Endothelial cell of umbilical vein (primary cell): ENCODE measurements at regions not wholly inside any gene's neighbourhood (a gene's known extent, or its start where the extent isn't known, plus 50 kb on each side); places are given as distances from the start of the nearest gene placed in this dataset.

Experiments
- BruUV-seq: library from RNA; stranded (reverse); fragments of 400-500 nt; replicated peaks from 2 replicates; lab custom pipeline; 2021; lab: Mats Ljungman, UMichigan
- CTCF ChIA-PET: fragments of 300-600, 350-600 bp; sonication (Branson Sonifier 250); formaldehyde crosslinking; loops from one replicate; lab custom pipeline; 2021; ENCODE audit warnings: antibody characterized with exemption, inconsistent platforms; lab: Charles Lee
- POLR2A ChIA-PET: fragments of 300-600, 350-600 bp; sonication (Branson Sonifier 250); formaldehyde crosslinking; loops from one replicate; lab custom pipeline; 2021; ENCODE audit warnings: antibody characterized with exemption, inconsistent platforms; lab: Charles Lee
- DNase-seq: peaks from one replicate; pipeline ENCODE4 v3.0.0-alpha.2; 2011; ENCODE audit warnings: low read depth, low spot score
- FAIRE-seq: peaks from 2 replicates; lab custom pipeline; 2011; peaks lifted over from hg19 to GRCh38; lab: Jason Lieb, UNC
- H2AFZ ChIP-seq: 2 replicates; pipeline ENCODE4 v1.6.0; 2012; ENCODE audit warnings: low read depth, low read length, control low read depth, inconsistent platforms
- H3K27ac ChIP-seq: 2 replicates; pipeline ENCODE4 v1.5.1; 2011; ENCODE audit warnings: low read depth, mild to moderate bottlenecking, control low read depth, low read length, moderate library complexity; ENCODE audit not compliant: insufficient read depth
- H3K27me3 ChIP-seq, 2 experiments: 2 replicates each; pipeline versions ENCODE4 v1.6.0 to v1.6.1; 2011; ENCODE audit warnings: low read length in 2 of 2, mixed read lengths in 1 of 2; ENCODE audit not compliant: control insufficient read depth in 2 of 2, insufficient read depth in 2 of 2
- H3K36me3 ChIP-seq, 2 experiments: 2 replicates in 1 of 2; 3 replicates in 1 of 2; pipeline ENCODE4 v1.5.1; 2011; ENCODE audit warnings: low read length in 2 of 2, mild to moderate bottlenecking in 1 of 2, moderate library complexity in 1 of 2; ENCODE audit not compliant: control insufficient read depth in 2 of 2, insufficient read depth in 2 of 2; ENCODE audit errors: extremely low read depth in 1 of 2
- H3K4me1 ChIP-seq: 3 replicates; pipeline ENCODE4 v1.5.1; 2011; ENCODE audit warnings: mild to moderate bottlenecking, low read length; ENCODE audit not compliant: control insufficient read depth, insufficient read depth; ENCODE audit errors: extremely low read depth
- H3K4me2 ChIP-seq: 2 replicates; pipeline ENCODE4 v1.6.1; 2011; ENCODE audit warnings: low read length, control low read depth, mixed read lengths; ENCODE audit not compliant: insufficient read depth
- H3K4me3 ChIP-seq, 3 experiments: fragments of 200-600 bp in 1 of 3; sonication (generic), shearing (Covaris generic) in 1 of 3; replicated peaks in 1 of 3; 2 replicates each; pipeline ENCODE4 v1.5.1; 2011 to 2016; ENCODE audit warnings: control low read depth in 3 of 3, low read length in 3 of 3, mild to moderate bottlenecking in 2 of 3, inconsistent platforms in 1 of 3, low read depth in 1 of 3, moderate library complexity in 1 of 3; ENCODE audit not compliant: insufficient read depth in 1 of 3
- H3K79me2 ChIP-seq: 2 replicates; pipeline ENCODE4 v1.6.0; 2012; ENCODE audit warnings: low read length, inconsistent platforms; ENCODE audit not compliant: control insufficient read depth, insufficient read depth
- H3K9ac ChIP-seq: replicated peaks from 2 replicates; pipeline ENCODE3; 2011; ENCODE audit warnings: low read length, control low read depth; ENCODE audit not compliant: insufficient read depth; ENCODE audit errors: extremely low read depth
- H3K9me1 ChIP-seq: replicated peaks from 3 replicates; pipeline ENCODE4 v1.6.0; 2011; ENCODE audit warnings: mild to moderate bottlenecking, low read length; ENCODE audit not compliant: control insufficient read depth, insufficient read depth; ENCODE audit errors: extremely low read depth
- H3K9me3 ChIP-seq: replicated peaks from 2 replicates; pipeline ENCODE4 v1.5.1; 2012; ENCODE audit warnings: low read length, inconsistent platforms; ENCODE audit not compliant: control insufficient read depth, insufficient read depth
- H4K20me1 ChIP-seq: replicated peaks from 2 replicates; pipeline ENCODE3; 2011; ENCODE audit warnings: mild to moderate bottlenecking, low read length; ENCODE audit not compliant: control insufficient read depth, insufficient read depth; ENCODE audit errors: extremely low read depth
- EZH2 ChIP-seq: IDR thresholded peaks from 2 replicates; pipeline ENCODE4 v1.6.1; 2012; ENCODE audit warnings: borderline replicate concordance, low read depth, mild to moderate bottlenecking, moderate library complexity, low read length, inconsistent platforms; ENCODE audit not compliant: severe bottlenecking
- FOS ChIP-seq: IDR thresholded peaks from 2 replicates; pipeline ENCODE4 v1.6.1; 2011; ENCODE audit warnings: mild to moderate bottlenecking, low read length, moderate library complexity, borderline replicate concordance; ENCODE audit not compliant: insufficient read depth
- GATA2 ChIP-seq: IDR thresholded peaks from 2 replicates; pipeline ENCODE4 v1.7.0; 2011; ENCODE audit warnings: low read depth, mild to moderate bottlenecking, moderate library complexity, mixed read lengths, low read length; ENCODE audit not compliant: insufficient read length, insufficient read depth
- JUN ChIP-seq: IDR thresholded peaks from 2 replicates; pipeline ENCODE4 v1.6.1; 2011; ENCODE audit warnings: borderline replicate concordance, low read depth; ENCODE audit not compliant: insufficient read length, insufficient read depth
- MYC ChIP-seq: IDR thresholded peaks from one replicate; pipeline ENCODE4 v1.6.1; 2011; ENCODE audit warnings: mild to moderate bottlenecking, low read depth, low read length
- POLR2A ChIP-seq: IDR thresholded peaks from 2 replicates; pipeline ENCODE4 v1.6.1; 2012; ENCODE audit warnings: low read depth, mild to moderate bottlenecking, control low read depth, low read length
- POLR2AphosphoS5 ChIP-seq: IDR thresholded peaks from 2 replicates; pipeline ENCODE4 v1.6.1; 2012; ENCODE audit warnings: low read depth, mild to moderate bottlenecking, control low read depth, low read length, moderate library complexity; ENCODE audit not compliant: insufficient read depth
- dilution Hi-C: fragments of 300-500 bp; cut with MboI; formaldehyde crosslinking; loops from one replicate; pipeline ENCODE4 v1.15.0; 2019; ENCODE audit warnings: low sequenced_read_pairs; ENCODE audit not compliant: extremely low pct_ligation_motif_present
- intact Hi-C: fragments of 100-400 bp; cut with micrococcal nuclease; formaldehyde crosslinking; loops from one replicate; pipeline ENCODE4 v1.10.0; 2022
- TF ChIP-seq, protein P1 (sequence below), 2 donors: IDR thresholded peaks; 1 replicate in 1 of 2; 2 replicates in 1 of 2; pipeline ENCODE4 v1.5.1; 2011; ENCODE audit warnings: low read length in 2 of 2, mild to moderate bottlenecking in 2 of 2, moderate library complexity in 2 of 2, control low read depth in 1 of 2, inconsistent platforms in 1 of 2, low read depth in 1 of 2; ENCODE audit not compliant: insufficient read depth in 1 of 2; ENCODE audit errors: extremely low read depth in 1 of 2
- TF ChIP-seq, protein P2 (sequence below): IDR thresholded peaks from 2 replicates; pipeline ENCODE4 v1.6.1; 2011; ENCODE audit not compliant: insufficient read depth, insufficient read length

DNA sequence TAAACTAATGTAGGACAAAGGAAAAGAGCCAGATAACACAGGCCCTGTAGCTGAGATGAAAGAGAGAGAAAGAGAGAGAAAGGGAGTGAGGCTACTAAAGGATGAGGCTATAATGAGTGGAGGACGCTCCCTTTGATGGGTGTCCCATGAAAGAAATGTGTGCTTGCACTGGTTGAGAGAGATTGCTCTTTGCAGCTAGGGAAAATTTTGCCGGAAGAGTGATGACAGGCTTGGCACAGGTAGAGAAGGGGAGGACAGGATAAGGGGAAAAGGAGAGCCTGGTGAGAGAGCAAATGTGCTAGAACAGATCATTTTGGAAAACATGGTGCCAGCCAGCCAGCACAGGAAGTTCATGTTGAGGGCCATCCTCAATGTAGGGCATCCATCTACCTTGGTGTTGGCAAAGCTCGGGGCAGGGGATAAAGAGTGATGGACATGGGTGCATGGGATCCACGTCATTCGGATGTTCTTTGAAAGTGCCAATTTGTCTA lies 248.6 kb downstream of the BTG1 start:
- Histone ChIP-seq H3K4me1 (no peaks in the 10 kb centered on the region), H3K27me3 (no peaks in the 10 kb centered on the region), H3K4me3 (no peak overlapping the region), H3K79me2 (no peaks in the 10 kb centered on the region), H3K9ac (no peak overlapping the region), H3K36me3 (no peaks in the 10 kb centered on the region), H4K20me1 (no peaks in the 10 kb centered on the region), H2AFZ (no peak overlapping the region), H3K4me2 (no peak overlapping the region), H3K27ac (no peak overlapping the region), H3K9me3 (no peaks in the 10 kb centered on the region), H3K9me1 (no peaks in the 10 kb centered on the region)
- FAIRE-seq (no peak), DNase-seq (no peak)
- intact Hi-C loops = no loop called here
- BruUV-seq = no TSS peak
- dilution Hi-C loops = no loop called here
- ChIA-PET POLR2A (interaction anchor here (0.6 kb wide), 1 partner anchor 365 kb away, joined by 4 read pairs; no protein-coding TSS in a partner anchor), CTCF (interaction anchor here (1.6 kb wide), 1 partner anchor 13 kb away, joined by 5 read pairs; no protein-coding TSS in a partner anchor)
- TF ChIP-seq GATA2 = no peak
- no peak for TF ChIP-seq JUN
- no peak for TF ChIP-seq MYC
- TF ChIP-seq, protein P1, sequence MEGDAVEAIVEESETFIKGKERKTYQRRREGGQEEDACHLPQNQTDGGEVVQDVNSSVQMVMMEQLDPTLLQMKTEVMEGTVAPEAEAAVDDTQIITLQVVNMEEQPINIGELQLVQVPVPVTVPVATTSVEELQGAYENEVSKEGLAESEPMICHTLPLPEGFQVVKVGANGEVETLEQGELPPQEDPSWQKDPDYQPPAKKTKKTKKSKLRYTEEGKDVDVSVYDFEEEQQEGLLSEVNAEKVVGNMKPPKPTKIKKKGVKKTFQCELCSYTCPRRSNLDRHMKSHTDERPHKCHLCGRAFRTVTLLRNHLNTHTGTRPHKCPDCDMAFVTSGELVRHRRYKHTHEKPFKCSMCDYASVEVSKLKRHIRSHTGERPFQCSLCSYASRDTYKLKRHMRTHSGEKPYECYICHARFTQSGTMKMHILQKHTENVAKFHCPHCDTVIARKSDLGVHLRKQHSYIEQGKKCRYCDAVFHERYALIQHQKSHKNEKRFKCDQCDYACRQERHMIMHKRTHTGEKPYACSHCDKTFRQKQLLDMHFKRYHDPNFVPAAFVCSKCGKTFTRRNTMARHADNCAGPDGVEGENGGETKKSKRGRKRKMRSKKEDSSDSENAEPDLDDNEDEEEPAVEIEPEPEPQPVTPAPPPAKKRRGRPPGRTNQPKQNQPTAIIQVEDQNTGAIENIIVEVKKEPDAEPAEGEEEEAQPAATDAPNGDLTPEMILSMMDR (IDR thresholded peaks at IDR 0.05; ENCODE audit: extremely low read depth in 1 of 2, insufficient read depth in 1 of 2, low read depth in 1 of 2, low read length in 2 of 2) = no peak

DNA sequence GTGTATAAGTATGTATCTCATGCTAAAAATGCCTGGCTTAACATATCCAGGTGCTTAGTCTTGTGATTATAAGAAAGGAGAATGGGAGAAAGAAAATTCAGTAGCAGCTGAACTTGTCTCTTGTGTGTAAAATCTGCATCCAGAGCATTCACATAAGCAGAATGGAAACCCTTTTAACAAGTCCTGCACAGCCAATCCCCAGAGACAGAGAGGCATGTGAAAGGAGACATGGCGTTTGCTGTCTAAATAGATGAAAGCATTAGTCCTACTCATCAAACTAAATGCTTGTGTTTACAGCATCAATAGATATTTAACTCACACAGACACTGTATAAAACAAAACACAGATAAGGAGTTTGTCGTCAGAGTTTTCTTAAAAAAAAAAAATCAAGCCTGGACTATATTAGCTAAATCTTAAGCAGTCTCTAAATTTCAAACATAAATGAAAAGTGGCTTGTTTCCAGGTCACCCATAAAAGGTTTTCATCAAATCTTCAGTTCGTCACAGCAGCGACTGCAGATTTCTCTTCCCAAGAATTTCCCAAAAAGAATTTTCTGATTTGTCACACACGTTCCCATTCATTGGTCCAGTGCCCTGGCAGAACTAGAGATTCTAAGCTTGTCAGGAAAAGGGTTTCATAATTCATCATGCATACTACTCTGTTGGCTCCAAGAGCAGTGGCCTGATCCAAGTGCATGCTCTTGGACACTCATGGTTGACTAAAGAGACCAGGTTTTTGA lies 249.2 kb downstream of the BTG1 start:
- intact Hi-C loops (no loop called here), dilution Hi-C loops (no loop called here)
- Histone ChIP-seq H3K9me3 (no peaks in the 10 kb centered on the region), H4K20me1 (no peaks in the 10 kb centered on the region), H3K27ac (no peak overlapping the region), H3K9me1 (no peaks in the 10 kb centered on the region), H3K79me2 (no peaks in the 10 kb centered on the region), H2AFZ (no peak overlapping the region), H3K4me2 (no peak overlapping the region), H3K27me3 (no peaks in the 10 kb centered on the region), H3K4me3 (no peak overlapping the region), H3K9ac (no peak overlapping the region), H3K4me1 (no peaks in the 10 kb centered on the region), H3K36me3 (no peaks in the 10 kb centered on the region)
- ChIA-PET POLR2A (interaction anchor here (0.6 kb wide), 1 partner anchor 366 kb away, joined by 4 read pairs; no protein-coding TSS in a partner anchor), CTCF (interaction anchor here (1.6 kb wide), 1 partner anchor 14 kb away, joined by 5 read pairs; no protein-coding TSS in a partner anchor)
- no TSS peak for BruUV-seq
- FAIRE-seq (no peak), DNase-seq (no peak)
- TF ChIP-seq MYC (no peak), JUN (no peak), POLR2A (no peak), GATA2 (no peak), EZH2 (no peak), FOS (no peak), POLR2AphosphoS5 (no peak)
- TF ChIP-seq, protein P1 (IDR thresholded peaks at IDR 0.05; ENCODE audit: extremely low read depth in 1 of 2, insufficient read depth in 1 of 2, low read depth in 1 of 2, low read length in 2 of 2) = no peak
- TF ChIP-seq, protein P2, sequence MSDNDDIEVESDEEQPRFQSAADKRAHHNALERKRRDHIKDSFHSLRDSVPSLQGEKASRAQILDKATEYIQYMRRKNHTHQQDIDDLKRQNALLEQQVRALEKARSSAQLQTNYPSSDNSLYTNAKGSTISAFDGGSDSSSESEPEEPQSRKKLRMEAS = no peak
